ENCODE measurements at regions not wholly inside any gene's neighbourhood (a gene's known extent, or its start where the extent isn't known, plus 50 kb on each side); places are given as distances from the start of the nearest gene placed in this dataset.

DNA sequence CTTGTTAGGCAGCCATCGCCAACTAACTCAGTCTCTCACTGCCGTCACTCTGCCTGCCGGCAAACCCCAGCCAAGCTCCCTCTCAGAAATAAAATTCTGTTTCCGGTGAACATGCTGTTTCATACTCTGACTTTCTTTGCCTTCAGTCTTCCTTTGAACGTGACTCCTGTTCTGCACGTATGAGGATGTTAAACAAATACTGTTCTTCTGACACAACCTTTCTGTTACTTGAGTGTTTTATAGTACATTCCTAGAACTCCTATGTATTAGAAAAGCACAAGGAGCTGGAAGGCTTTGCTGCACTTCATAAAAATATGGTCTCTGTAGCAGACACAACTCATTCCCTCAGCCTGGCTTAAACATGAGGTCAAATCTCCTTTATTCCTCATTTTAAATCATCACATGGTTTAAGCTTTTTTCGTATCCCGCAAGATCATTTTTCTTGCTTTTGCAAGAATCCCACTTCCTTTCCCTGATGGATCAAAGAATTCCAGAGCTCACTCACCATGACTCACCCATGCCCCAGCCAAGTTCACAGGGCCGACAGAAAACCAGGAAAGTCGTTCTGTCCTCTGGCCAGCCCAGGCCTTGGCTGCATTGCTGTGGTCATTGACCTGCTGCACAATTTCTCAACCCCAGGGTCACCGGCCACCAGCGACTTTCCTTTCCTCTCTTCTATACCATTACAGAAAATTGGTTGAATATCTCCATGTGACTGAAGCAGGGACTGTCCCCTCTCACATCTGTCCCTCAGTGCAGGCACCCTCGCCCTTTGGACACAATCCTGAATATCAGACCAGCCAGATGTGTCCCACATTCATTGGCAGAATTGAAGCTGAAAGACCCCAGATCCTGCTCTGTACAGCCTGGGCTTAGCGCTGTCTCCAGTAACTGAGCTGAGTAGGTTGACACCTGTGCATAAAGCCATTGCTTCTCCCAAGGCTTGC, 183.1 kb upstream of the ARL4C start:
- TF ChIP-seq, protein P1, sequence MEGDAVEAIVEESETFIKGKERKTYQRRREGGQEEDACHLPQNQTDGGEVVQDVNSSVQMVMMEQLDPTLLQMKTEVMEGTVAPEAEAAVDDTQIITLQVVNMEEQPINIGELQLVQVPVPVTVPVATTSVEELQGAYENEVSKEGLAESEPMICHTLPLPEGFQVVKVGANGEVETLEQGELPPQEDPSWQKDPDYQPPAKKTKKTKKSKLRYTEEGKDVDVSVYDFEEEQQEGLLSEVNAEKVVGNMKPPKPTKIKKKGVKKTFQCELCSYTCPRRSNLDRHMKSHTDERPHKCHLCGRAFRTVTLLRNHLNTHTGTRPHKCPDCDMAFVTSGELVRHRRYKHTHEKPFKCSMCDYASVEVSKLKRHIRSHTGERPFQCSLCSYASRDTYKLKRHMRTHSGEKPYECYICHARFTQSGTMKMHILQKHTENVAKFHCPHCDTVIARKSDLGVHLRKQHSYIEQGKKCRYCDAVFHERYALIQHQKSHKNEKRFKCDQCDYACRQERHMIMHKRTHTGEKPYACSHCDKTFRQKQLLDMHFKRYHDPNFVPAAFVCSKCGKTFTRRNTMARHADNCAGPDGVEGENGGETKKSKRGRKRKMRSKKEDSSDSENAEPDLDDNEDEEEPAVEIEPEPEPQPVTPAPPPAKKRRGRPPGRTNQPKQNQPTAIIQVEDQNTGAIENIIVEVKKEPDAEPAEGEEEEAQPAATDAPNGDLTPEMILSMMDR (IDR thresholded peaks at IDR 0.05) = no peak
- TF ChIP-seq POLR2A (IDR thresholded peaks at IDR 0.05) = no peak
- peak; percentile 35 for TF ChIP-seq POLR2AphosphoS5 (IDR thresholded peaks at IDR 0.05)
